Activated T-helper 2 cell treated with anti-CD3 and anti-CD28 coated beads, Interferon-gamma antibody, Interleukin-2, Interleukin-4, amounts not matched to agents 10 μg/mL and 5 μg/mL and 100 μg/mL, durations not matched to agents 14 hours and 24 hours and 36 hours (primary cell): ENCODE measurements at regions not wholly inside any gene's neighbourhood (a gene's known extent, or its start where the extent isn't known, plus 50 kb on each side); places are given as distances from the start of the nearest gene placed in this dataset.

Experiments used
- DNase-seq: peaks from one replicate; pipeline ENCODE4 v3.0.0; 2021; ENCODE audit warnings: low spot score
- H3K27ac Mint-ChIP-seq: one replicate; pipeline ENCODE4 v1.8.0; 2021; ENCODE audit warnings: mixed read lengths
- H3K27me3 Mint-ChIP-seq: one replicate; pipeline ENCODE4 v1.8.0; 2021; ENCODE audit warnings: low read depth, mixed read lengths
- H3K36me3 Mint-ChIP-seq: one replicate; pipeline ENCODE4 v1.8.0; 2021; ENCODE audit warnings: low read depth, mixed read lengths
- H3K4me1 Mint-ChIP-seq: one replicate; pipeline ENCODE4 v1.8.0; 2021; ENCODE audit warnings: low read depth, mixed read lengths
- H3K4me3 Mint-ChIP-seq: one replicate; pipeline ENCODE4 v1.8.0; 2021; ENCODE audit warnings: low read depth, mild to moderate bottlenecking, moderate library complexity, mixed read lengths
- H3K9me3 Mint-ChIP-seq: one replicate; pipeline ENCODE4 v1.8.0; 2021; ENCODE audit warnings: mixed read lengths
- intact Hi-C: fragments of 100-400 bp; cut with micrococcal nuclease; formaldehyde crosslinking; loops from one replicate; pipeline ENCODE4 v1.15.1; 2023

GRCh38 chr3:168342946-168343850 is 247.5 kb upstream of the GOLIM4 start:
- Mint-ChIP-seq H3K9me3 (peaks cover 3% of the 10 kb centered on the region), H3K27me3 (no peaks in the 10 kb centered on the region), H3K27ac (no peak overlapping the region), H3K4me3 (no peak overlapping the region), H3K36me3 (no peaks in the 10 kb centered on the region), H3K4me1 (no peaks in the 10 kb centered on the region)
- DNase-seq, result no peak
- intact Hi-C loops, result no loop called here

GRCh38 chr3:168341956-168342936 is 246.5 kb upstream of the GOLIM4 start:
- Mint-ChIP-seq H3K27ac (no peak overlapping the region), H3K36me3 (no peaks in the 10 kb centered on the region), H3K9me3 (peaks cover 3% of the 10 kb centered on the region), H3K4me1 (no peaks in the 10 kb centered on the region), H3K4me3 (no peak overlapping the region), H3K27me3 (no peaks in the 10 kb centered on the region)
- no peak for DNase-seq
- intact Hi-C loops, result no loop called here

GRCh38 chr3:168341192-168341815 is 245.6 kb upstream of the GOLIM4 start:
- Mint-ChIP-seq H3K4me1 (no peaks in the 10 kb centered on the region), H3K36me3 (no peaks in the 10 kb centered on the region), H3K4me3 (no peak overlapping the region), H3K9me3 (peaks cover 3% of the 10 kb centered on the region), H3K27me3 (no peaks in the 10 kb centered on the region), H3K27ac (no peak overlapping the region)
- no peak for DNase-seq
- intact Hi-C loops, result no loop called here

- no peak for DNase-seq
- peaks cover 3% of the 10 kb centered on the region for H3K9me3 Mint-ChIP-seq
- H3K4me1 Mint-ChIP-seq, result no peaks in the 10 kb centered on the region
- intact Hi-C loops, result no loop called here
- no peaks in the 10 kb centered on the region for H3K27me3 Mint-ChIP-seq
- no peak overlapping the region for H3K4me3 Mint-ChIP-seq
- no peaks in the 10 kb centered on the region for H3K36me3 Mint-ChIP-seq
- H3K27ac Mint-ChIP-seq, result no peak overlapping the region
These were observed 242.4 kb upstream of the GOLIM4 start for GRCh38 chr3:168338161-168338560.

DNA sequence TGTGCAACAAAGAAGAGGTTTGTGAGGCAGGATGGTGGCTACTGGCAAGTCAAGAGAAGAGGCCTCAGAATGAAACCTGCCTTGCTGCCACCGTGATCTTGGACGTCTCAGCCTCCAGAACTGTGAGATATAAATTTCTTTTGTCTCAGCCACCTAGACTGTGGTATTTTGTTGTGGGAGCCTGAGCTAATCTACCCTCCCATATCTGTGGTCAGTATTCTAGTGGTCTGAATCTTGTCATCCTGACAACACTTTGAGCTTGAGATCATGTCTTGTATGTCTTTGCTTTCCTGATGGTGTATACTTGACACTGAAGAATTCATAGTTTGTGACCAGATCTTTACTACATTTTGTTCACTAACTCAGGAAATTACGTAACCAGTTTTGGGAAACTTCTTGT is 240.6 kb upstream of the GOLIM4 start:
- Mint-ChIP-seq H3K4me3 (no peak overlapping the region), H3K27me3 (no peaks in the 10 kb centered on the region), H3K9me3 (peaks cover 3% of the 10 kb centered on the region), H3K4me1 (no peaks in the 10 kb centered on the region), H3K36me3 (no peaks in the 10 kb centered on the region), H3K27ac (no peak overlapping the region)
- intact Hi-C loops, result no loop called here
- no peak for DNase-seq

GRCh38 chr3:168333410-168333935 is 237.7 kb upstream of the GOLIM4 start:
- no peak overlapping the region for H3K27ac Mint-ChIP-seq

DNA sequence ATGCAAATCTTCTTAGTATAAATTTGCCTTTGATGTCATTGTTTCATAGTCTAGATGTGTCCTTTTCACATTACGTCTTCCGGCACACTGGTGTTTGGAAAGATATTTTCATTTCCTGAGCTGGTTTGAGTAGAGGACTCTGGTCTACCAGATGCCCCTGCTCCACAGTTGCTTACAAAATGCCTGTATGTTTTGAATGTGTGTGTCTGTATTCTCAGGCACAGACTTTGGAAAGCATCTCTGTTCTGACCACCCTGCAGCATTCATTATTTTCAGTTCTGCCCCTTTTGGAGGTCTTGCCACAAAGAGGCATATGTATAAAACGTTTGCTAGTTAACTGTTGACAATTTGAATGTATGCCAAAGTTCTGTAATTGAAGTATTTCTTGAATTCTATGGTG is 236.0 kb upstream of the GOLIM4 start:
- intact Hi-C loops, result no loop called here
- H3K9me3 Mint-ChIP-seq, result peaks cover 4% of the 10 kb centered on the region
- no peaks in the 10 kb centered on the region for H3K36me3 Mint-ChIP-seq
- H3K27ac Mint-ChIP-seq, result no peak overlapping the region
- H3K27me3 Mint-ChIP-seq, result no peaks in the 10 kb centered on the region
- H3K4me3 Mint-ChIP-seq, result no peak overlapping the region
- H3K4me1 Mint-ChIP-seq, result no peaks in the 10 kb centered on the region
- DNase-seq, result no peak

More at GRCh38 chr3:168333410-168333935, 237.7 kb upstream of the GOLIM4 start:
- Mint-ChIP-seq H3K36me3 (no peaks in the 10 kb centered on the region), H3K4me1 (no peaks in the 10 kb centered on the region), H3K9me3 (peaks cover 4% of the 10 kb centered on the region), H3K27me3 (no peaks in the 10 kb centered on the region), H3K4me3 (no peak overlapping the region)
- intact Hi-C loops, result no loop called here
- no peak for DNase-seq

- Mint-ChIP-seq H3K4me1 (no peaks in the 10 kb centered on the region), H3K27ac (no peak overlapping the region), H3K27me3 (no peaks in the 10 kb centered on the region), H3K36me3 (no peaks in the 10 kb centered on the region), H3K9me3 (peaks cover 4% of the 10 kb centered on the region), H3K4me3 (no peak overlapping the region)
- DNase-seq, result no peak
- intact Hi-C loops, result no loop called here
These were observed 235.3 kb upstream of the GOLIM4 start for GRCh38 chr3:168330983-168331382.

GRCh38 chr3:168327856-168328255 is 232.1 kb upstream of the GOLIM4 start:
- Mint-ChIP-seq H3K9me3 (peaks cover 4% of the 10 kb centered on the region), H3K27me3 (no peaks in the 10 kb centered on the region), H3K27ac (no peak overlapping the region), H3K4me1 (no peaks in the 10 kb centered on the region), H3K4me3 (no peak overlapping the region), H3K36me3 (no peaks in the 10 kb centered on the region)
- intact Hi-C loops, result no loop called here
- no peak for DNase-seq

DNA sequence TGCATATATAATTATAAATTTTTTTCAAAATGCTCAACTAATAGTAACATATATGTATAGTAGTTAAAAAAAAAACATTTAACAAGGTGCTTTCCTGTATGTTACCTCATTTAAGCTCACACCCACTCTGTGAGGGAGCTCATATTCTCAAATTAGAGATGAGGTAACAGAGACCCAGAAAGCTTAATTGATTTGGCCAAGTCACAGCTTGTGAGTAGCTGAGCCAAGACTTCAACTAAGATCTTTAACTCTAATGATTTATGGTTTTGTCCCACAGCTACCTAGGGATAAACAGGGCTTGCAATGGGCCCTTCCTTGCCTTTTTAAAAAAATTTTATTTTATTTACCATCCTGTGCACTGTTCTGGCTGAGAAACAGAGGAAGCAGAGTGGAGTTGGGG is 230.0 kb upstream of the GOLIM4 start:
- H3K9me3 Mint-ChIP-seq, result no peaks in the 10 kb centered on the region
- no peaks in the 10 kb centered on the region for H3K4me1 Mint-ChIP-seq
- no peaks in the 10 kb centered on the region for H3K36me3 Mint-ChIP-seq
- no peak for DNase-seq
- no peaks in the 10 kb centered on the region for H3K27me3 Mint-ChIP-seq
- no peak overlapping the region for H3K4me3 Mint-ChIP-seq
- H3K27ac Mint-ChIP-seq, result no peak overlapping the region
- intact Hi-C loops, result no loop called here

DNA sequence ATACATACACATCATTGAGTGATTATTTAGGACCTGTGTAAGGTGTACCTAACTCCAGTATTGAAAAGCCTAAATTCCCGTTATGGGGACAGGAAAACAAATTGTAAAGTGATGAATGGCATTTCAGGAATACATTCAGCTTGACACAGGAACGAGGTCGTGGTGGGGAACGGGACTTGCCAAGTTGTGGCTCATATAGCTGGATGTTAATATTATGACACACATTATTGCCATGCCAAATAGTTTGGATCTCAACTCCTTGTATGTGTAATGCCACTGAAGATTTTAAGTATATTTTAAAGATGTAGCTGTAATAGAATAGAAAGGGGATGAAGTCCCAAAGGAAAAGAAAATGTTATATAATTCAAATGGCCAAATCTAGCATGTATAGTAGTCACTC is 227.2 kb upstream of the GOLIM4 start:
- intact Hi-C loops, result no loop called here
- no peaks in the 10 kb centered on the region for H3K27me3 Mint-ChIP-seq
- no peak for DNase-seq
- no peak overlapping the region for H3K27ac Mint-ChIP-seq
- no peak overlapping the region for H3K4me3 Mint-ChIP-seq
- H3K36me3 Mint-ChIP-seq, result no peaks in the 10 kb centered on the region
- H3K4me1 Mint-ChIP-seq, result no peaks in the 10 kb centered on the region
- H3K9me3 Mint-ChIP-seq, result no peaks in the 10 kb centered on the region

DNA sequence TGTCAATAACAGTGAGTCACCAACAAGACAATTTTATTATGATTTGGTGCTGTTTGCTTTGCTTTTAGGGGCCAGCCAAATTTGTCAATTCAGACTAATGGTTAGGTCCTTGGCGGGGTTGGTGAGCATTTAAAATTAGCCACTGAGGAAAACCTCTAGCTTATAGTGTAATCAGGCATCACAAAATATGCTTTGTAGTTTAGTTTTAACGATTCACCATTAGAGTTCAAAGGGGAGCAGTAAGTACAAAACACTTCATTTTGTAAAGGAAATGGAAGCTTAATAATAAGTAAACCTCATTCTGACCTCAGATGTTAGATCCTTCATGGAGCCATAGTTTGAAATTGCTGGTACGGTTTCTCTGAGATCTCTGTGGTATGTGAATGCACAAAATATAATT is 218.4 kb upstream of the GOLIM4 start:
- H3K4me3 Mint-ChIP-seq, result no peak overlapping the region
- no peak for DNase-seq
- H3K27ac Mint-ChIP-seq, result no peak overlapping the region
- H3K27me3 Mint-ChIP-seq, result no peaks in the 10 kb centered on the region
- no peaks in the 10 kb centered on the region for H3K9me3 Mint-ChIP-seq
- intact Hi-C loops, result no loop called here
- H3K4me1 Mint-ChIP-seq, result no peaks in the 10 kb centered on the region
- no peaks in the 10 kb centered on the region for H3K36me3 Mint-ChIP-seq
